PC-3 (cell line): ENCODE measurements at regions not wholly inside any gene's neighbourhood (a gene's known extent, or its start where the extent isn't known, plus 50 kb on each side); places are given as distances from the start of the nearest gene placed in this dataset.

ENCODE experiments used
- CTCF ChIP-seq: fragments of 300-600 bp; sonication (generic); conservative IDR thresholded peaks from 2 replicates; pipeline ENCODE4 v1.5.1; 2017; ENCODE audit warnings: antibody characterized with exemption, low read depth, mild to moderate bottlenecking, low read length
- EZH2 ChIP-seq: fragments of 300-600 bp; sonication (generic); IDR thresholded peaks from one replicate; pipeline ENCODE4 v1.6.1; 2017; ENCODE audit warnings: antibody characterized with exemption, mild to moderate bottlenecking, low read length; ENCODE audit not compliant: unreplicated experiment
- EZH2phosphoT487 ChIP-seq: fragments of 300-600 bp; sonication (generic); IDR thresholded peaks from 2 replicates; pipeline ENCODE4 v1.6.1; 2018; ENCODE audit warnings: mild to moderate bottlenecking, antibody characterized with exemption, low read length, borderline replicate concordance

- TF ChIP-seq CTCF (no peak), EZH2 (no peak), EZH2phosphoT487 (no peak)
Measured at GRCh38 chr3:34925851-34926250, 713.5 kb upstream of the ARPP21 start.
